Neuronal stem cell (in vitro differentiated cells): ENCODE measurements at regions not wholly inside any gene's neighbourhood (a gene's known extent, or its start where the extent isn't known, plus 50 kb on each side); places are given as distances from the start of the nearest gene placed in this dataset.

Experiments used
- DNase-seq: peaks from one replicate; pipeline ENCODE4 v3.0.0-alpha.2; 2013; ENCODE audit warnings: low spot score
- H2AFZ ChIP-seq: one replicate; pipeline ENCODE4 v1.6.1; 2013; ENCODE audit warnings: mild to moderate bottlenecking, low read length, inconsistent platforms
- H2AK5ac ChIP-seq: 2 replicates; pipeline ENCODE4 v1.6.1; 2013; ENCODE audit warnings: low read depth, mild to moderate bottlenecking, inconsistent platforms, low read length, moderate library complexity, mixed read lengths
- H2BK120ac ChIP-seq: 2 replicates; pipeline ENCODE4 v1.6.1; 2013; ENCODE audit warnings: low read depth, mild to moderate bottlenecking, inconsistent platforms, low read length, moderate library complexity, mixed read lengths
- H2BK12ac ChIP-seq: one replicate; pipeline ENCODE4 v1.6.1; 2013; ENCODE audit warnings: low read length, inconsistent platforms
- H2BK15ac ChIP-seq: 2 replicates; pipeline ENCODE4 v1.6.1; 2013; ENCODE audit warnings: mild to moderate bottlenecking, low read length, inconsistent platforms, mixed read lengths
- H2BK5ac ChIP-seq: one replicate; pipeline ENCODE4 v1.6.1; 2013; ENCODE audit warnings: inconsistent platforms, mild to moderate bottlenecking, low read length, moderate library complexity
- H3K14ac ChIP-seq: one replicate; pipeline ENCODE4 v1.6.1; 2013; ENCODE audit warnings: low read length, inconsistent platforms
- H3K18ac ChIP-seq: 2 replicates; pipeline ENCODE4 v1.6.1; 2013; ENCODE audit warnings: low read length, inconsistent platforms
- H3K23ac ChIP-seq: 2 replicates; pipeline ENCODE4 v1.6.1; 2013; ENCODE audit warnings: low read depth, mild to moderate bottlenecking, mixed read lengths, low read length, inconsistent platforms; ENCODE audit not compliant: poor library complexity
- H3K27ac ChIP-seq: replicated peaks from 3 replicates; pipeline ENCODE4 v1.5.1; 2013; ENCODE audit warnings: low read length, inconsistent platforms
- H3K27me3 ChIP-seq, 3 experiments: 2 replicates each; pipeline ENCODE4 v1.6.1; 2013; ENCODE audit warnings: low read length in 3 of 3, mild to moderate bottlenecking in 2 of 3, inconsistent platforms in 1 of 3, low read depth in 1 of 3, mixed read lengths in 1 of 3, moderate library complexity in 1 of 3; ENCODE audit not compliant: control insufficient read depth in 3 of 3, insufficient read depth in 3 of 3
- H3K36me3 ChIP-seq, 2 donors: replicated peaks in 1 of 2; 2 replicates each; pipeline ENCODE4 v1.6.1; 2013; ENCODE audit warnings: low read length in 2 of 2; ENCODE audit not compliant: control insufficient read depth in 2 of 2, insufficient read depth in 2 of 2
- H3K4ac ChIP-seq: 2 replicates; pipeline ENCODE4 v1.6.1; 2013; ENCODE audit warnings: inconsistent platforms, mild to moderate bottlenecking, low read length, moderate library complexity
- H3K4me1 ChIP-seq, 2 donors: 1 replicate in 1 of 2; 2 replicates in 1 of 2; pipeline ENCODE4 v1.6.1; 2013; ENCODE audit warnings: low read length in 2 of 2, low read depth in 1 of 2; ENCODE audit not compliant: control insufficient read depth in 2 of 2, insufficient read depth in 1 of 2
- H3K4me2 ChIP-seq: one replicate; pipeline ENCODE4 v1.6.1; 2013; ENCODE audit warnings: mild to moderate bottlenecking, low read length, inconsistent platforms; ENCODE audit not compliant: insufficient read depth, poor library complexity, severe bottlenecking
- H3K4me3 ChIP-seq, 2 donors: 2 replicates each; pipeline ENCODE4 v1.5.1; 2013; ENCODE audit warnings: low read length in 2 of 2, mild to moderate bottlenecking in 2 of 2, inconsistent platforms in 1 of 2, moderate library complexity in 1 of 2
- H3K79me1 ChIP-seq: one replicate; pipeline ENCODE4 v1.6.1; 2013; ENCODE audit warnings: low read depth, mild to moderate bottlenecking, inconsistent platforms, low read length, moderate library complexity
- H3K9ac ChIP-seq: one replicate; pipeline ENCODE4 v1.6.1; 2013; ENCODE audit warnings: mild to moderate bottlenecking, low read depth, low read length, inconsistent platforms; ENCODE audit not compliant: poor library complexity
- H3K9me3 ChIP-seq, 2 donors: replicated peaks in 1 of 2; 2 replicates each; pipeline versions ENCODE3 to v1.6.1; 2013; ENCODE audit warnings: low read length in 2 of 2, mild to moderate bottlenecking in 2 of 2, inconsistent platforms in 1 of 2, low read depth in 1 of 2, mixed read lengths in 1 of 2, moderate library complexity in 1 of 2; ENCODE audit not compliant: control insufficient read depth in 2 of 2, insufficient read depth in 1 of 2
- H4K8ac ChIP-seq: one replicate; pipeline ENCODE4 v1.6.1; 2013; ENCODE audit warnings: low read depth, mild to moderate bottlenecking, inconsistent platforms, low read length, moderate library complexity
- H4K91ac ChIP-seq: one replicate; pipeline ENCODE4 v1.6.1; 2013; ENCODE audit warnings: low read length, low read depth, mild to moderate bottlenecking, inconsistent platforms; ENCODE audit not compliant: poor library complexity
- WGBS, 2 donors: extraction: QIAGEN DNeasy Blood & Tissue Kit; methylation state at CpG; one replicate each; pipeline ENCODE4 v1.1.7; 2013; ENCODE audit warnings: missing lambda C conversion rate in 2 of 2, mixed read lengths in 1 of 2; ENCODE audit not compliant: insufficient read length in 2 of 2, insufficient replicate concordance in 1 of 2; ENCODE audit errors: extremely low coverage in 2 of 2; 5-methylcytosine and 5-hydroxymethylcytosine counted together

- no peak overlapping the region for H2AFZ ChIP-seq
- H3K4me2 ChIP-seq = no peak overlapping the region
- H2BK15ac ChIP-seq = no peak overlapping the region
- no peak overlapping the region for H2BK12ac ChIP-seq
- H3K9me3 ChIP-seq = no peaks in the 10 kb centered on the region
- no peaks in the 10 kb centered on the region for H3K79me1 ChIP-seq
- no peaks in the 10 kb centered on the region for H3K36me3 ChIP-seq
- H3K27me3 ChIP-seq = no peaks in the 10 kb centered on the region
- no peak overlapping the region for H2AK5ac ChIP-seq
- no peak overlapping the region for H2BK120ac ChIP-seq
- no CpG with 5 or more reads among the region's 3 CpGs for WGBS, 2 donors
- no peak for DNase-seq
- H4K8ac ChIP-seq = no peak overlapping the region
- peaks cover 0 to 4% of the 10 kb centered on the region in 2 donors for H3K4me1 ChIP-seq
- no peak overlapping the region for H3K4ac ChIP-seq
- no peak overlapping the region for H3K18ac ChIP-seq
- no peak overlapping the region for H3K4me3 ChIP-seq
- no peak overlapping the region for H2BK5ac ChIP-seq
- no peak overlapping the region for H3K27ac ChIP-seq
- no peak overlapping the region for H4K91ac ChIP-seq
- no peak overlapping the region for H3K14ac ChIP-seq
- no peak overlapping the region for H3K23ac ChIP-seq
- no peak overlapping the region for H3K9ac ChIP-seq
Observed at GRCh38 chr14:40618225-40618898, 988.3 kb upstream of the LRFN5 start.

- H2BK12ac ChIP-seq = no peak overlapping the region
- H2BK15ac ChIP-seq = no peak overlapping the region
- no CpG with 5 or more reads among the region's 3 CpGs for WGBS, 2 donors
- H2BK120ac ChIP-seq = no peak overlapping the region
- no peak overlapping the region for H2BK5ac ChIP-seq
- no peaks in the 10 kb centered on the region for H3K9me3 ChIP-seq
- H2AFZ ChIP-seq = no peak overlapping the region
- no peak overlapping the region for H3K4ac ChIP-seq
- peaks cover 0 to 4% of the 10 kb centered on the region in 2 donors for H3K4me1 ChIP-seq
- H3K18ac ChIP-seq = no peak overlapping the region
- no peak overlapping the region for H3K4me3 ChIP-seq
- no peak overlapping the region for H4K8ac ChIP-seq
- H3K14ac ChIP-seq = no peak overlapping the region
- no peak for DNase-seq
- H4K91ac ChIP-seq = no peak overlapping the region
- H3K27ac ChIP-seq = no peak overlapping the region
- H2AK5ac ChIP-seq = no peak overlapping the region
- no peaks in the 10 kb centered on the region for H3K27me3 ChIP-seq
- H3K4me2 ChIP-seq = no peak overlapping the region
- H3K23ac ChIP-seq = no peak overlapping the region
- H3K79me1 ChIP-seq = no peaks in the 10 kb centered on the region
- no peak overlapping the region for H3K9ac ChIP-seq
- no peaks in the 10 kb centered on the region for H3K36me3 ChIP-seq
Observed at GRCh38 chr14:40616579-40616978, 990.1 kb upstream of the LRFN5 start.

GRCh38 chr14:40601063-40601462 lies 1005.6 kb upstream of the LRFN5 start:
- Histone ChIP-seq H3K79me1 (no peaks in the 10 kb centered on the region), H2BK12ac (no peak overlapping the region), H3K4me3 (no peak overlapping the region), H3K36me3 (no peaks in the 10 kb centered on the region), H2AK5ac (no peak overlapping the region), H2AFZ (no peak overlapping the region), H3K14ac (no peak overlapping the region), H3K9me3 (no peaks in the 10 kb centered on the region), H2BK5ac (no peak overlapping the region), H3K18ac (no peak overlapping the region), H4K91ac (no peak overlapping the region), H4K8ac (no peak overlapping the region), H3K27me3 (no peaks in the 10 kb centered on the region), H2BK15ac (no peak overlapping the region), H3K4me1 (no peaks in the 10 kb centered on the region), H3K9ac (no peak overlapping the region), H3K4me2 (no peak overlapping the region), H2BK120ac (no peak overlapping the region), H3K4ac (no peak overlapping the region), H3K27ac (no peak overlapping the region), H3K23ac (no peak overlapping the region)
- no peak for DNase-seq

GRCh38 chr14:40599725-40600124 lies 1007.0 kb upstream of the LRFN5 start:
- no peaks in the 10 kb centered on the region for H3K9me3 ChIP-seq
- H2AK5ac ChIP-seq = no peak overlapping the region
- H2AFZ ChIP-seq = no peak overlapping the region
- H2BK120ac ChIP-seq = no peak overlapping the region
- no peak overlapping the region for H2BK5ac ChIP-seq
- H4K8ac ChIP-seq = no peak overlapping the region
- no peak overlapping the region for H3K4me3 ChIP-seq
- H3K18ac ChIP-seq = no peak overlapping the region
- H3K27me3 ChIP-seq = no peaks in the 10 kb centered on the region
- DNase-seq = no peak
- H3K4me2 ChIP-seq = no peak overlapping the region
- no peak overlapping the region for H3K14ac ChIP-seq
- H3K79me1 ChIP-seq = no peaks in the 10 kb centered on the region
- no peaks in the 10 kb centered on the region for H3K36me3 ChIP-seq
- no peak overlapping the region for H3K23ac ChIP-seq
- H4K91ac ChIP-seq = no peak overlapping the region
- H3K4ac ChIP-seq = no peak overlapping the region
- no peak overlapping the region for H3K27ac ChIP-seq
- no peak overlapping the region for H2BK15ac ChIP-seq
- no peak overlapping the region for H2BK12ac ChIP-seq
- H3K9ac ChIP-seq = no peak overlapping the region
- no peaks in the 10 kb centered on the region for H3K4me1 ChIP-seq
